ENCODE measurements at regions not wholly inside any gene's neighbourhood (a gene's known extent, or its start where the extent isn't known, plus 50 kb on each side); places are given as distances from the start of the nearest gene placed in this dataset.

GRCh38 chr14:87008965-87009364, 984.0 kb downstream of the GALC start:
- H3K4me1 Mint-ChIP-seq, result no peaks in the 10 kb centered on the region
- H3K36me3 Mint-ChIP-seq (ENCODE audit: low read depth), result no peaks in the 10 kb centered on the region
- H3K27me3 Mint-ChIP-seq (ENCODE audit: low read depth, poor library complexity), result no peaks in the 10 kb centered on the region
- no peak for DNase-seq
- H3K4me3 Mint-ChIP-seq, result no peak overlapping the region
- no peak overlapping the region for H3K27ac Mint-ChIP-seq
- no peak for TF ChIP-seq CTCF (IDR thresholded peaks at IDR 0.05)
- H3K9me3 Mint-ChIP-seq, result peaks cover 17% of the 10 kb centered on the region

- Mint-ChIP-seq H3K9me3 (peaks cover 17% of the 10 kb centered on the region), H3K27ac (no peak overlapping the region), H3K36me3 (ENCODE audit: low read depth) (no peaks in the 10 kb centered on the region), H3K27me3 (ENCODE audit: low read depth, poor library complexity) (peaks cover 4% of the 10 kb centered on the region), H3K4me3 (no peak overlapping the region), H3K4me1 (no peaks in the 10 kb centered on the region)
- no peak for TF ChIP-seq CTCF (IDR thresholded peaks at IDR 0.05)
- no peak for DNase-seq
Measured at GRCh38 chr14:87005280-87005679, 987.7 kb downstream of the GALC start.

- no peak overlapping the region for H3K27ac Mint-ChIP-seq
- DNase-seq, result no peak
- H3K4me1 Mint-ChIP-seq, result no peaks in the 10 kb centered on the region
- no peak for TF ChIP-seq CTCF (IDR thresholded peaks at IDR 0.05)
- no peaks in the 10 kb centered on the region for H3K36me3 Mint-ChIP-seq (ENCODE audit: low read depth)
- H3K4me3 Mint-ChIP-seq, result no peak overlapping the region
- H3K9me3 Mint-ChIP-seq, result peaks cover 8% of the 10 kb centered on the region
- peaks cover 4% of the 10 kb centered on the region for H3K27me3 Mint-ChIP-seq (ENCODE audit: low read depth, poor library complexity)
Measured at GRCh38 chr14:87002776-87003175, 990.2 kb downstream of the GALC start.

GRCh38 chr14:87001333-87001732, 991.6 kb downstream of the GALC start:
- no peak for TF ChIP-seq CTCF (IDR thresholded peaks at IDR 0.05)

GRCh38 chr14:87000081-87000480, 992.9 kb downstream of the GALC start:
- Mint-ChIP-seq H3K27me3 (ENCODE audit: low read depth, poor library complexity) (peaks cover 4% of the 10 kb centered on the region), H3K4me1 (no peaks in the 10 kb centered on the region), H3K27ac (no peak overlapping the region), H3K9me3 (no peaks in the 10 kb centered on the region), H3K4me3 (no peak overlapping the region), H3K36me3 (ENCODE audit: low read depth) (no peaks in the 10 kb centered on the region)
- TF ChIP-seq CTCF (IDR thresholded peaks at IDR 0.05), result no peak
- no peak for DNase-seq

More at GRCh38 chr14:87001333-87001732, 991.6 kb downstream of the GALC start:
- DNase-seq, result no peak
- Mint-ChIP-seq H3K27me3 (ENCODE audit: low read depth, poor library complexity) (peaks cover 4% of the 10 kb centered on the region), H3K4me3 (no peak overlapping the region), H3K36me3 (ENCODE audit: low read depth) (no peaks in the 10 kb centered on the region), H3K4me1 (no peaks in the 10 kb centered on the region), H3K27ac (no peak overlapping the region), H3K9me3 (no peaks in the 10 kb centered on the region)

- no peaks in the 10 kb centered on the region for H3K9me3 Mint-ChIP-seq
- DNase-seq, result no peak
- peaks cover 4% of the 10 kb centered on the region for H3K27me3 Mint-ChIP-seq (ENCODE audit: low read depth, poor library complexity)
- no peaks in the 10 kb centered on the region for H3K4me1 Mint-ChIP-seq
- no peak overlapping the region for H3K4me3 Mint-ChIP-seq
- no peak for TF ChIP-seq CTCF (IDR thresholded peaks at IDR 0.05)
- no peaks in the 10 kb centered on the region for H3K36me3 Mint-ChIP-seq (ENCODE audit: low read depth)
- H3K27ac Mint-ChIP-seq, result no peak overlapping the region
Measured at GRCh38 chr14:86999036-86999435, 993.9 kb downstream of the GALC start.

Data from nephron progenitor cell (in vitro differentiated cells).